DND-41 (cell line): ENCODE measurements at regions not wholly inside any gene's neighbourhood (a gene's known extent, or its start where the extent isn't known, plus 50 kb on each side); places are given as distances from the start of the nearest gene placed in this dataset.

Experiments used
- CTCF ChIP-seq: IDR thresholded peaks from 2 replicates; pipeline ENCODE4 v1.5.1; 2012; ENCODE audit warnings: borderline replicate concordance, low read length, moderate library complexity, mild to moderate bottlenecking; ENCODE audit not compliant: poor library complexity, severe bottlenecking; ENCODE audit errors: extremely low read depth
- EZH2 ChIP-seq: IDR thresholded peaks from 3 replicates; pipeline ENCODE4 v1.6.1; 2012; ENCODE audit warnings: borderline replicate concordance, low read depth, mild to moderate bottlenecking, moderate library complexity, low read length, inconsistent platforms; ENCODE audit not compliant: severe bottlenecking

DNA sequence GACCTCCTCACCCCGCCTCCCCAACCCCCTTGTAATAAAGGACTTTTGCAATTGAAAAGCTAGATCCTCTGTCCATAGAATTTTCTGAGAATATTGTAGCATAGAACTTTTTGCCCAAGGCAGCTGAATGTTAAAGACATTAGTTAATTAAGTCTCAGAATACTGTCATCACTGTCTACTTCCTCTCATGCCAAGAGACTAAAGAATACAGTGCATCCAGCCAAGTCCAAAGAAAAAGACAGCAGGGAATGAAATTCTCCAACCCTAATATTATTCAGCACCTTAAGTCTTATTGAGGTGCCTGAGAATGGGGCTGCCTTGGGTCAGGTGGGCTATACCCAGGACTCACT is 313.3 kb upstream of the GATB start:
- no peak for TF ChIP-seq CTCF
- TF ChIP-seq EZH2: no peak
